SK-N-SH (cell line): ENCODE measurements at regions not wholly inside any gene's neighbourhood (a gene's known extent, or its start where the extent isn't known, plus 50 kb on each side); places are given as distances from the start of the nearest gene placed in this dataset.
A peak's percentile ranks its signal among the peaks of the same experiment; 100 is the strongest.

Experiments
- CTCF ChIA-PET: fragments of 300-600, 350-600 bp; formaldehyde crosslinking; extraction: SDS; loops from one replicate; lab custom pipeline; 2021; lab: Yijun Ruan, JAX
- POLR2A ChIA-PET: fragments of 350-600 bp; sonication (Branson Sonifier 250); formaldehyde crosslinking; extraction: SDS; loops from one replicate; lab custom pipeline; 2020; ENCODE audit warnings: antibody characterized with exemption, inconsistent platforms; lab: Yijun Ruan, JAX
- DNase-seq: peaks from one replicate; pipeline ENCODE4 v3.0.0; 2012
- H2AFZ ChIP-seq: fragments of 200-600 bp; sonication (generic); 2 replicates; pipeline ENCODE4 v1.8.1; 2016; ENCODE audit warnings: antibody characterized with exemption, mild to moderate bottlenecking, low read depth
- H3F3A ChIP-seq: fragments of 200-600 bp; sonication (generic); replicated peaks from 2 replicates; pipeline ENCODE3; 2016; ENCODE audit warnings: antibody characterized with exemption, mild to moderate bottlenecking; ENCODE audit not compliant: insufficient read depth
- H3K27ac ChIP-seq, 2 experiments: fragments of 200-500 bp in 1 of 2; fragments of 200-600 bp in 1 of 2; sonication (Bioruptor generic) in 1 of 2; sonication (generic), shearing (Covaris generic) in 1 of 2; 2 replicates each; pipeline versions ENCODE4 v1.5.1 to v1.6.1; 2014 to 2016; ENCODE audit warnings: low read depth in 2 of 2, inconsistent platforms in 1 of 2, low read length in 1 of 2, mild to moderate bottlenecking in 1 of 2, mixed read lengths in 1 of 2
- H3K27me3 ChIP-seq: fragments of 200-600 bp; sonication (generic), shearing (Covaris generic); 2 replicates; pipeline ENCODE4 v1.6.1; 2016; ENCODE audit warnings: mixed run types; ENCODE audit not compliant: insufficient read depth
- H3K36me3 ChIP-seq, 2 experiments: fragments of 200-500 bp in 1 of 2; fragments of 200-600 bp in 1 of 2; sonication (Bioruptor generic) in 1 of 2; sonication (generic) in 1 of 2; replicated peaks in 1 of 2; 2 replicates each; pipeline versions ENCODE3 to v1.5.1; 2014 to 2016; ENCODE audit warnings: low read length in 1 of 2, mild to moderate bottlenecking in 1 of 2; ENCODE audit not compliant: insufficient read depth in 2 of 2, control insufficient read depth in 1 of 2
- H3K4me1 ChIP-seq, 2 experiments: fragments of 200-500 bp in 1 of 2; fragments of 200-600 bp in 1 of 2; sonication (Bioruptor generic) in 1 of 2; sonication (generic), shearing (Covaris generic) in 1 of 2; 2 replicates each; pipeline versions ENCODE4 v1.5.1 to v1.6.1; 2014 to 2016; ENCODE audit warnings: low read depth in 1 of 2, low read length in 1 of 2, mixed run types in 1 of 2; ENCODE audit not compliant: insufficient read depth in 2 of 2, control insufficient read depth in 1 of 2
- H3K4me2 ChIP-seq: fragments of 200-600 bp; sonication (generic), shearing (Covaris generic); 2 replicates; pipeline ENCODE4 v1.6.1; 2017; ENCODE audit warnings: mixed run types
- H3K4me3 ChIP-seq, 2 experiments: fragments of 200-500 bp in 1 of 2; fragments of 200-600 bp in 1 of 2; sonication (Bioruptor generic) in 1 of 2; sonication (generic), shearing (Covaris generic) in 1 of 2; 2 replicates each; pipeline versions ENCODE4 v1.5.1 to v1.8.1; 2014 to 2016; ENCODE audit warnings: low read depth in 2 of 2, inconsistent platforms in 1 of 2, low read length in 1 of 2, mild to moderate bottlenecking in 1 of 2, mixed read lengths in 1 of 2, moderate library complexity in 1 of 2
- H3K79me2 ChIP-seq: fragments of 200-600 bp; sonication (generic); 2 replicates; pipeline ENCODE4 v1.8.1; 2017; ENCODE audit warnings: mild to moderate bottlenecking; ENCODE audit not compliant: insufficient read depth
- H3K9ac ChIP-seq: fragments of 200-600 bp; sonication (generic); 2 replicates; pipeline ENCODE4 v1.6.1; 2017; ENCODE audit warnings: mixed run types
- H3K9me2 ChIP-seq: fragments of 200-600 bp; sonication (generic); 2 replicates; pipeline ENCODE4 v1.6.1; 2017; ENCODE audit warnings: mixed run types
- H3K9me3 ChIP-seq: fragments of 200-600 bp; sonication (generic); 2 replicates; pipeline ENCODE4 v1.6.1; 2017; ENCODE audit warnings: mixed run types, mild to moderate bottlenecking, moderate library complexity
- H4K20me1 ChIP-seq: fragments of 200-600 bp; sonication (generic); 2 replicates; pipeline ENCODE4 v1.6.1; 2017; ENCODE audit warnings: mild to moderate bottlenecking, mixed run types; ENCODE audit not compliant: insufficient read depth
- CHD2 ChIP-seq: fragments of 150-350 bp; IDR thresholded peaks from 2 replicates; pipeline ENCODE4 v1.6.1; 2018; ENCODE audit warnings: low read length; ENCODE audit not compliant: partially characterized antibody
- EP300 ChIP-seq, 2 experiments: IDR thresholded peaks; 2 replicates each; pipeline versions ENCODE4 v1.4.0 to v1.6.1; 2012; ENCODE audit warnings: borderline replicate concordance in 1 of 2, low read depth in 1 of 2, low read length in 1 of 2
- FOXM1 ChIP-seq: IDR thresholded peaks from 2 replicates; pipeline ENCODE4 v1.4.0; 2012; ENCODE audit warnings: low read depth, mild to moderate bottlenecking
- GATA2 ChIP-seq: sonication (generic); formaldehyde crosslinking; IDR thresholded peaks from 2 replicates; pipeline ENCODE4 v1.5.0; 2020; ENCODE audit warnings: mild to moderate bottlenecking, missing genetic modification reagents
- NRF1 ChIP-seq: IDR thresholded peaks from 2 replicates; pipeline ENCODE4 v1.6.1; 2012; ENCODE audit warnings: low read depth, mild to moderate bottlenecking, low read length
- RCOR1 ChIP-seq: fragments of 150-350 bp; IDR thresholded peaks from 2 replicates; pipeline ENCODE4 v1.6.1; 2017; ENCODE audit warnings: antibody characterized with exemption, low read length
- RFX5 ChIP-seq: IDR thresholded peaks from 2 replicates; pipeline ENCODE4 v1.6.1; 2012; ENCODE audit warnings: mild to moderate bottlenecking, improper control_type of control experiment, low read length
- SIN3A ChIP-seq: IDR thresholded peaks from 2 replicates; pipeline ENCODE4 v1.6.1; 2012; ENCODE audit warnings: low read depth, mild to moderate bottlenecking, low read length, moderate library complexity, borderline replicate concordance
- TEAD4 ChIP-seq: IDR thresholded peaks from 2 replicates; pipeline ENCODE4 v1.4.0; 2012; ENCODE audit warnings: mild to moderate bottlenecking, borderline replicate concordance; ENCODE audit not compliant: insufficient read depth
- WGBS: methylation state at CpG from one replicate; pipeline ENCODE4 v1.1.6; 2017; ENCODE audit warnings: low lambda C conversion rate; 5-methylcytosine and 5-hydroxymethylcytosine counted together
- TF ChIP-seq, protein P1 (sequence below): fragments of 150-350 bp; IDR thresholded peaks from 2 replicates; pipeline ENCODE4 v1.6.1; 2016; ENCODE audit warnings: mild to moderate bottlenecking, low read depth, low read length

DNA sequence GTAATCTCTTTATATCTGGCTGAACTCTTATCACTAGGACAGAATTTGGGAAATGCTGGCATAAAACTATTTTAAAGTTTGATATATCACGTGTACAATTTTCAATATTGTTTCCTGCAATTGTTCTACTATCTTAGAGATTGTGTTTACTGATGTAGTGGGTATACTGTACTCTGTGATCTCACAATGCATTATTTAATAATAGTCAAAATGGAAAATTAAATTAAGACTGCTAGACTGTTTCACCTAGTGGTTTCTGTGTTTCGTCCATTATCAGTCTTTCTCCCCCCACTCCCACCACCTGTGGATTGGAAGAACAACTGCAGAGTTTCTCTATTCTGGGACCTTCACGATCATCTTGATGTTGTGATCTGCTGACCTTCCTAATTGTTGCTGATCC, 449.2 kb upstream of the SLC10A2 start:
- H3K27ac ChIP-seq, result peak overlapping the region in 1 of 2 experiments; percentile 71; a peak in 2 of 4 replicates
- POLR2A ChIA-PET, result no interaction called here
- peaks cover 0 to 11% of the 10 kb centered on the region in 2 experiments; a peak in 2 of 4 replicates for H3K4me1 ChIP-seq
- H3F3A ChIP-seq, result no peaks in the 10 kb centered on the region
- H3K9me2 ChIP-seq, result no peaks in the 10 kb centered on the region
- no peaks in the 10 kb centered on the region; the same call in 1 of the 2 replicates for H3K9me3 ChIP-seq
- 23% methylated on average over 3 of the region's 3 CpGs for WGBS
- H3K9ac ChIP-seq, result no peak overlapping the region
- no peaks in the 10 kb centered on the region for H4K20me1 ChIP-seq
- no peak overlapping the region for H3K4me2 ChIP-seq
- H3K4me3 ChIP-seq, result no peak overlapping the region
- H3K79me2 ChIP-seq, result no peaks in the 10 kb centered on the region
- peak; percentile 23 for DNase-seq
- TF ChIP-seq, protein P1, sequence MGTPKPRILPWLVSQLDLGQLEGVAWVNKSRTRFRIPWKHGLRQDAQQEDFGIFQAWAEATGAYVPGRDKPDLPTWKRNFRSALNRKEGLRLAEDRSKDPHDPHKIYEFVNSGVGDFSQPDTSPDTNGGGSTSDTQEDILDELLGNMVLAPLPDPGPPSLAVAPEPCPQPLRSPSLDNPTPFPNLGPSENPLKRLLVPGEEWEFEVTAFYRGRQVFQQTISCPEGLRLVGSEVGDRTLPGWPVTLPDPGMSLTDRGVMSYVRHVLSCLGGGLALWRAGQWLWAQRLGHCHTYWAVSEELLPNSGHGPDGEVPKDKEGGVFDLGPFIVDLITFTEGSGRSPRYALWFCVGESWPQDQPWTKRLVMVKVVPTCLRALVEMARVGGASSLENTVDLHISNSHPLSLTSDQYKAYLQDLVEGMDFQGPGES, result no peak
- TF ChIP-seq RCOR1, result peak; percentile 18; the same call in 1 of the 2 replicates
- TF ChIP-seq RFX5, result no peak
- no peak for TF ChIP-seq SIN3A
- peak in 1 of 2 experiments; percentile 77; a peak in 2 of 4 replicates for TF ChIP-seq EP300 (IDR thresholded peaks at IDR 0.05; ENCODE audit: borderline replicate concordance in 1 of 2, low read depth in 1 of 2, low read length in 1 of 2)
- TF ChIP-seq FOXM1, result no peak
- no peak for TF ChIP-seq GATA2 (CRISPR knock-in tag)
- TF ChIP-seq NRF1, result no peak
- H3K27me3 ChIP-seq, result no peaks in the 10 kb centered on the region
- H2AFZ ChIP-seq, result no peak overlapping the region
- no peaks in the 10 kb centered on the region for H3K36me3 ChIP-seq
- CTCF ChIA-PET, result interaction anchor here (0.8 kb wide), 1 partner anchor 13 kb away, joined by 3 read pairs; no protein-coding TSS in a partner anchor

DNA sequence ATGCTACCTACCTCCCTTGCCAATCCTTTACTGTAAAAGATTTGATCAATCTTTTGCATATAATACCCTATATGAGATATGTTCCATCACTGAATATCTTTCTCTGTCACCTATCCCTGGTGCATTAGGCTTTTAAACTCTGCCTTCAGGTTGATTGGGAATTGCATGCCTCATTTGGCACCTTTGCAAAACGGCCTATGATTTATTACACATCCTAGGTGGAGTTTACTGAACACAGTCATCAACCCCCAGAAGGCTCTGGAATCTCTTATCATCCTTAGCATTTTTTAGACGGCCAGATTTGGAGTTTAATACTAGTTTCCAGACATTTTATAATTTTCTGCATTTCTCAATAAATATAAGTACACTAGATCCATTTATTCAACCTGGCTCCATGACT, 448.4 kb upstream of the SLC10A2 start:
- Histone ChIP-seq H3K9me3 (no peaks in the 10 kb centered on the region; the same call in 1 of the 2 replicates), H3K9me2 (no peaks in the 10 kb centered on the region), H3K27me3 (no peaks in the 10 kb centered on the region), H3F3A (no peaks in the 10 kb centered on the region), H2AFZ (no peak overlapping the region), H3K27ac (peak overlapping the region in 1 of 2 experiments; percentile 65; a peak in 2 of 4 replicates), H4K20me1 (no peaks in the 10 kb centered on the region), H3K36me3 (no peaks in the 10 kb centered on the region), H3K4me2 (no peak overlapping the region), H3K4me1 (peaks cover 0 to 11% of the 10 kb centered on the region in 2 experiments; a peak in 2 of 4 replicates), H3K4me3 (no peak overlapping the region), H3K79me2 (no peaks in the 10 kb centered on the region), H3K9ac (no peak overlapping the region)
- ChIA-PET CTCF (no interaction called here), POLR2A (no interaction called here)
- no peak for DNase-seq
- WGBS, result 6% methylated on average over 2 of the region's 2 CpGs
- TF ChIP-seq, protein P1, result no peak
- TF ChIP-seq CHD2, result no peak
- TF ChIP-seq TEAD4, result no peak
